Mesendoderm (in vitro differentiated cells): ENCODE measurements at regions not wholly inside any gene's neighbourhood (a gene's known extent, or its start where the extent isn't known, plus 50 kb on each side); places are given as distances from the start of the nearest gene placed in this dataset.

Source experiments
- DNase-seq: peaks from one replicate; pipeline ENCODE4 v3.0.0; 2013
- H2AK5ac ChIP-seq: 2 replicates; pipeline ENCODE4 v1.6.1; 2013; ENCODE audit warnings: low read length, inconsistent platforms
- H2BK120ac ChIP-seq: 2 replicates; pipeline ENCODE4 v1.6.1; 2013; ENCODE audit warnings: low read depth, mild to moderate bottlenecking, low read length, moderate library complexity, mixed read lengths
- H2BK15ac ChIP-seq: replicated peaks from 2 replicates; pipeline ENCODE4 v1.6.1; 2013; ENCODE audit warnings: low read depth, mild to moderate bottlenecking, moderate library complexity
- H2BK5ac ChIP-seq: 2 replicates; pipeline ENCODE4 v1.6.1; 2013; ENCODE audit warnings: low read length, inconsistent platforms
- H3K18ac ChIP-seq: 2 replicates; pipeline ENCODE4 v1.6.1; 2013; ENCODE audit warnings: mild to moderate bottlenecking, low read length, mixed read lengths
- H3K23ac ChIP-seq: one replicate; pipeline ENCODE4 v1.6.1; 2013; ENCODE audit warnings: low read length
- H3K27ac ChIP-seq: 2 replicates; pipeline ENCODE4 v1.5.1; 2013; ENCODE audit warnings: low read depth, mild to moderate bottlenecking, inconsistent platforms, low read length, moderate library complexity
- H3K27me3 ChIP-seq: 2 replicates; pipeline ENCODE4 v1.6.1; 2013; ENCODE audit warnings: low read length, control low read depth, mild to moderate bottlenecking, inconsistent platforms; ENCODE audit not compliant: insufficient read depth, poor library complexity
- H3K36me3 ChIP-seq: 2 replicates; pipeline ENCODE4 v1.6.1; 2013; ENCODE audit warnings: low read length, inconsistent platforms; ENCODE audit not compliant: control insufficient read depth, insufficient read depth
- H3K4ac ChIP-seq: one replicate; pipeline ENCODE4 v1.6.1; 2013; ENCODE audit warnings: low read depth, mild to moderate bottlenecking, low read length, moderate library complexity
- H3K4me1 ChIP-seq: 2 replicates; pipeline ENCODE4 v1.6.1; 2013; ENCODE audit warnings: low read depth, low read length, inconsistent platforms; ENCODE audit not compliant: control insufficient read depth
- H3K4me2 ChIP-seq: 2 replicates; pipeline ENCODE4 v1.6.1; 2013; ENCODE audit warnings: low read length
- H3K4me3 ChIP-seq: 2 replicates; pipeline ENCODE4 v1.5.1; 2013; ENCODE audit warnings: mild to moderate bottlenecking, low read length
- H3K56ac ChIP-seq: one replicate; pipeline ENCODE4 v1.6.1; 2013; ENCODE audit warnings: low read length
- H3K79me1 ChIP-seq: 2 replicates; pipeline ENCODE4 v1.6.1; 2013; ENCODE audit warnings: low read length, inconsistent platforms
- H3K79me2 ChIP-seq: 2 replicates; pipeline ENCODE4 v1.6.1; 2013; ENCODE audit warnings: mild to moderate bottlenecking, low read length; ENCODE audit not compliant: control insufficient read depth, insufficient read depth
- H3K9ac ChIP-seq: 2 replicates; pipeline ENCODE4 v1.6.1; 2013; ENCODE audit warnings: low read length, inconsistent platforms
- H4K5ac ChIP-seq: one replicate; pipeline ENCODE4 v1.6.1; 2013; ENCODE audit warnings: low read length
- H4K8ac ChIP-seq: one replicate; pipeline ENCODE4 v1.6.1; 2013; ENCODE audit warnings: low read depth, mild to moderate bottlenecking, control low read depth, low read length, moderate library complexity
- WGBS: extraction: QIAGEN DNeasy Blood & Tissue Kit; methylation state at CpG from one replicate; pipeline ENCODE4 v1.1.7; 2013; ENCODE audit warnings: low lambda C conversion rate, missing lambda C conversion rate; ENCODE audit not compliant: insufficient coverage; ENCODE audit errors: extremely low coverage; 5-methylcytosine and 5-hydroxymethylcytosine counted together

- no peaks in the 10 kb centered on the region for H3K36me3 ChIP-seq
- H3K4ac ChIP-seq = no peak overlapping the region
- peaks cover 9% of the 10 kb centered on the region for H3K4me1 ChIP-seq
- H3K4me3 ChIP-seq = no peak overlapping the region
- no peak overlapping the region for H3K9ac ChIP-seq
- H2AK5ac ChIP-seq = no peak overlapping the region
- H3K27ac ChIP-seq = no peak overlapping the region
- peaks cover 1% of the 10 kb centered on the region for H3K79me2 ChIP-seq
- H3K23ac ChIP-seq = no peak overlapping the region
- no peak overlapping the region for H2BK15ac ChIP-seq
- no CpG with 5 or more reads among the region's 1 CpG for WGBS
- H3K79me1 ChIP-seq = peaks cover 1% of the 10 kb centered on the region
- no peak overlapping the region for H4K8ac ChIP-seq
- no peak overlapping the region for H4K5ac ChIP-seq
- H2BK120ac ChIP-seq = no peak overlapping the region
- H3K56ac ChIP-seq = no peak overlapping the region
- no peak overlapping the region for H3K18ac ChIP-seq
- DNase-seq = no peak
- H3K27me3 ChIP-seq = no peaks in the 10 kb centered on the region
- no peak overlapping the region for H2BK5ac ChIP-seq
- H3K4me2 ChIP-seq = no peak overlapping the region
These were observed 88.9 kb downstream of the ELAPOR2 start for GRCh38 chr7:86970547-86970946.

GRCh38 chr7:86969865-86970264 is 89.6 kb downstream of the ELAPOR2 start:
- no peaks in the 10 kb centered on the region for H3K36me3 ChIP-seq
- no peaks in the 10 kb centered on the region for H3K27me3 ChIP-seq
- H3K4ac ChIP-seq = no peak overlapping the region
- no peak for DNase-seq
- no peak overlapping the region for H3K4me3 ChIP-seq
- H2BK120ac ChIP-seq = peak overlapping the region; percentile 28
- H3K27ac ChIP-seq = no peak overlapping the region
- H4K8ac ChIP-seq = no peak overlapping the region
- no peak overlapping the region for H2AK5ac ChIP-seq
- no peak overlapping the region for H4K5ac ChIP-seq
- H3K18ac ChIP-seq = no peak overlapping the region
- no peak overlapping the region for H3K56ac ChIP-seq
- H3K79me1 ChIP-seq = no peaks in the 10 kb centered on the region
- H3K4me2 ChIP-seq = no peak overlapping the region
- no peaks in the 10 kb centered on the region for H3K79me2 ChIP-seq
- H3K23ac ChIP-seq = no peak overlapping the region
- no CpG with 5 or more reads among the region's 1 CpG for WGBS
- H2BK15ac ChIP-seq = no peak overlapping the region
- peaks cover 11% of the 10 kb centered on the region for H3K4me1 ChIP-seq
- H2BK5ac ChIP-seq = no peak overlapping the region
- no peak overlapping the region for H3K9ac ChIP-seq

DNA sequence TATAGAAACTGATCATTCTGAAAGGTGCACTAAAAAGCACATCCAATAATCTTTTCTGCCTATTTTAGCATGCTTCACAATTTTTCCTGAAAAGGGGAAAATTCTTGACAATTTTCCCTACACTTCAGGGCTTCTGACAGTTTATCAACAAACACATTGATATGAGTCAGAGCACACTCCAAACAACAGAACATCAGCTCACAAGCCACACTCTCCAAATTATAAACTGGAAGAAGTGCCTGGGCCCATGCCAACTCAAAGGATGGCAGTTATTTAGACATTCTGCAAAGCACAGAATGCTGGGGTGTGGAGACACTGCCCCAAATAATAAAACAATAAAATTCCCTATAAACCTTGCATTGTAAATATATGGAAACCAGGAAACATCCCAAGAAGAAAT is 90.8 kb downstream of the ELAPOR2 start:
- Histone ChIP-seq H3K23ac (no peak overlapping the region), H3K79me1 (no peaks in the 10 kb centered on the region), H3K27me3 (no peaks in the 10 kb centered on the region), H3K18ac (peak overlapping the region; percentile 75), H3K4me3 (no peak overlapping the region), H3K56ac (no peak overlapping the region), H3K36me3 (no peaks in the 10 kb centered on the region), H2AK5ac (no peak overlapping the region), H3K4me1 (peaks cover 12% of the 10 kb centered on the region), H2BK5ac (no peak overlapping the region), H3K27ac (no peak overlapping the region), H4K8ac (peak overlapping the region; percentile 70), H2BK120ac (no peak overlapping the region), H3K79me2 (no peaks in the 10 kb centered on the region), H4K5ac (no peak overlapping the region), H3K4ac (no peak overlapping the region), H2BK15ac (no peak overlapping the region), H3K9ac (no peak overlapping the region), H3K4me2 (no peak overlapping the region)
- DNase-seq = no peak

DNA sequence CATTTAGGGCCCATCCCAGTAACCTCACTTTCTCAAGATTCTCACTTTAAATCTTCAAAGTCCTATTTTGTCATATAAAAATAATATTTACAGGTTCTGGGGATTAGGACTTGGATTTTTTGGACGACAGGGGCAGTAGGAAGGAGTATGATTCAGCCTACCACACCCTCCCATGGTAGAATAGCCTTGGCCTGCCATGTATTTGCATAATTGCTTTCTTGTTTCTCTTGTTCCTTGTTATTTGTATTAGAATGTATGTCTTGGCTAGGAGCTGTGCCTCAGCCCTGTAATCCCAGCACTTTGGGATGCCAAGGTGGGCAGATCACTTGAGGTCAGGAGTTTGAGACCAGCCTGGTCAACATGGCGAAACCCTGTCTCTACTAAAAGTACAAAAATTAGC is 92.5 kb downstream of the ELAPOR2 start:
- no peak overlapping the region for H2BK15ac ChIP-seq
- no peak overlapping the region for H4K5ac ChIP-seq
- H3K36me3 ChIP-seq = no peaks in the 10 kb centered on the region
- no peak overlapping the region for H4K8ac ChIP-seq
- WGBS = no CpG with 5 or more reads among the region's 2 CpGs
- H3K79me1 ChIP-seq = no peaks in the 10 kb centered on the region
- H3K23ac ChIP-seq = no peak overlapping the region
- no peak overlapping the region for H3K4me2 ChIP-seq
- H3K18ac ChIP-seq = peak overlapping the region; percentile 96
- no peaks in the 10 kb centered on the region for H3K27me3 ChIP-seq
- H3K9ac ChIP-seq = no peak overlapping the region
- no peak overlapping the region for H2AK5ac ChIP-seq
- H3K4me3 ChIP-seq = no peak overlapping the region
- H2BK5ac ChIP-seq = no peak overlapping the region
- no peak for DNase-seq
- peak overlapping the region; percentile 72 for H3K56ac ChIP-seq
- no peak overlapping the region for H3K4ac ChIP-seq
- peak overlapping the region; percentile 24 for H2BK120ac ChIP-seq
- peak overlapping the region; percentile 1 for H3K27ac ChIP-seq
- H3K79me2 ChIP-seq = no peaks in the 10 kb centered on the region
- peaks cover 20% of the 10 kb centered on the region for H3K4me1 ChIP-seq

DNA sequence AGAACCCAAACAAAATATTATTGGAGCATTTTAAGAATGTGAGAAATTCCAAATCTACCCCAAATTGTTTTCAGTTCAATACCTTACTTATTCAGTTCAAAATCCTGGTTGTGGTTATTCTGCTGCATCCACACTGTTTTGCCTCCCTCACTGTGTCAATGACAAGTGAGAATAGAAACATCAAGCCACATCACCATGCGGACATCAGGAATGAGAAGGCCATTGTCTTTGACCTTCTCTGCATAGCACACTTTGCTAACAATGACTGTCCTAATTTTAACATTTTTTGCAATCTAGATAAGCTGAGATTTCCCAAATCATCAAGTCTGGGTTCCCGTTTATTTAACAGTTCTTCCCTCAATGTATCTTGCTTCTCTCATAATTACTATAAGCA is 93.7 kb downstream of the ELAPOR2 start:
- H2AK5ac ChIP-seq = no peak overlapping the region
- DNase-seq = peak; percentile 70
- no peak overlapping the region for H3K56ac ChIP-seq
- no peak overlapping the region for H4K5ac ChIP-seq
- no peak overlapping the region for H4K8ac ChIP-seq
- no peak overlapping the region for H3K4me3 ChIP-seq
- H2BK5ac ChIP-seq = peak overlapping the region; percentile 29
- H3K4me2 ChIP-seq = no peak overlapping the region
- no peak overlapping the region for H3K23ac ChIP-seq
- peaks cover 24% of the 10 kb centered on the region for H3K4me1 ChIP-seq
- no peak overlapping the region for H3K4ac ChIP-seq
- H2BK15ac ChIP-seq = peak overlapping the region; percentile 93
- WGBS = no CpG with 5 or more reads among the region's 2 CpGs
- no peak overlapping the region for H2BK120ac ChIP-seq
- H3K27ac ChIP-seq = peak overlapping the region; percentile 41
- H3K9ac ChIP-seq = no peak overlapping the region
- no peak overlapping the region for H3K18ac ChIP-seq
- H3K79me2 ChIP-seq = no peaks in the 10 kb centered on the region
- no peaks in the 10 kb centered on the region for H3K36me3 ChIP-seq
- H3K27me3 ChIP-seq = no peaks in the 10 kb centered on the region
- H3K79me1 ChIP-seq = no peaks in the 10 kb centered on the region

DNA sequence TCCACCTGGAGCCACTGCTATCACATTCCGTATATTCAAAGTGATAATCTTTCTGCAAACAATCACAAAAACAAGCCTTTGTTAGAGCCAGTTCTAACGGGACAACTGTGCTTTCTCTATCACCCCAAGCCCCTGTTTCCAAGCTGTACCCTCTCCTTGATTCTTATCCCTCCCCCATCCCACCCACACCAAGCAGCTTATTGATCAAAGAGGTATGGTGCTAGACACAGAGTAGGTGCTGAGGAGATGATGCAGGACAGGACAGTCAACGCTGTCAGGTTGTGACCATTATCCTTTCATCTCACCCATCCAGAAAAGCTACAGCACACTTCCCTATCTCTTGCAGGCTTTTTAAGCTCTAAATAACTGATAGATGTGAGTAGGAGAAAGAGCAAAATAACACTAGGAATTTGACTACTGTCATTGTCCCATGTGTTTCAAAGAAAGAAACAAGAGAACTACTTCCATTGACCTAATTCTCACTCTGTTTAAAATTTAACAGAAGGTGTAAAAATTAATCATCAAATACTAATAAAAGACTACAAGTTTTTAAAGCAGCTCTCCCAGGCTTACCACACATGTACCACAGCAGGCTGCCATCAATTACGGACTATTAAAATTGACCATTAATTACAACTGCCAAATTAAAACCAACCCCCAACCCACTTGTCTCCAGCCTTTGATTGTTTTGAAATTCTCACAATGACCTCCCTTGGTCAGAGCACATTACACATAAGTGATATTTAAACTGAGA is 94.3 kb downstream of the ELAPOR2 start:
- H4K5ac ChIP-seq = no peak overlapping the region
- peak; percentile 91 for DNase-seq
- no peak overlapping the region for H3K56ac ChIP-seq
- WGBS = no CpG with 5 or more reads among the region's 4 CpGs
- no peak overlapping the region for H3K9ac ChIP-seq
- no peak overlapping the region for H3K4ac ChIP-seq
- no peak overlapping the region for H3K18ac ChIP-seq
- peaks cover 24% of the 10 kb centered on the region for H3K4me1 ChIP-seq
- H3K27me3 ChIP-seq = no peaks in the 10 kb centered on the region
- peak overlapping the region; percentile 41 for H3K27ac ChIP-seq
- no peaks in the 10 kb centered on the region for H3K36me3 ChIP-seq
- no peak overlapping the region for H3K4me2 ChIP-seq
- H2BK120ac ChIP-seq = no peak overlapping the region
- no peak overlapping the region for H3K4me3 ChIP-seq
- H2AK5ac ChIP-seq = no peak overlapping the region
- no peaks in the 10 kb centered on the region for H3K79me1 ChIP-seq
- H4K8ac ChIP-seq = no peak overlapping the region
- H2BK5ac ChIP-seq = no peak overlapping the region
- peak overlapping the region; percentile 93 for H2BK15ac ChIP-seq
- no peak overlapping the region for H3K23ac ChIP-seq
- no peaks in the 10 kb centered on the region for H3K79me2 ChIP-seq
